Mucosa of gallbladder (tissue), 1 donor: ENCODE measurements at regions not wholly inside any gene's neighbourhood (a gene's known extent, or its start where the extent isn't known, plus 50 kb on each side); places are given as distances from the start of the nearest gene placed in this dataset.
"Not testable (repeated sequence)": the region's sequence is repeated elsewhere in the genome, so short reads cannot be mapped to it uniquely, and the experiment has no call there.

Experiments used
- DNase-seq: peaks from one replicate; pipeline ENCODE4 v3.0.0-alpha.2; 2020; ENCODE audit warnings: low spot score
- donor health status: DM: no; HTN: no; CAD: no.

DNA sequence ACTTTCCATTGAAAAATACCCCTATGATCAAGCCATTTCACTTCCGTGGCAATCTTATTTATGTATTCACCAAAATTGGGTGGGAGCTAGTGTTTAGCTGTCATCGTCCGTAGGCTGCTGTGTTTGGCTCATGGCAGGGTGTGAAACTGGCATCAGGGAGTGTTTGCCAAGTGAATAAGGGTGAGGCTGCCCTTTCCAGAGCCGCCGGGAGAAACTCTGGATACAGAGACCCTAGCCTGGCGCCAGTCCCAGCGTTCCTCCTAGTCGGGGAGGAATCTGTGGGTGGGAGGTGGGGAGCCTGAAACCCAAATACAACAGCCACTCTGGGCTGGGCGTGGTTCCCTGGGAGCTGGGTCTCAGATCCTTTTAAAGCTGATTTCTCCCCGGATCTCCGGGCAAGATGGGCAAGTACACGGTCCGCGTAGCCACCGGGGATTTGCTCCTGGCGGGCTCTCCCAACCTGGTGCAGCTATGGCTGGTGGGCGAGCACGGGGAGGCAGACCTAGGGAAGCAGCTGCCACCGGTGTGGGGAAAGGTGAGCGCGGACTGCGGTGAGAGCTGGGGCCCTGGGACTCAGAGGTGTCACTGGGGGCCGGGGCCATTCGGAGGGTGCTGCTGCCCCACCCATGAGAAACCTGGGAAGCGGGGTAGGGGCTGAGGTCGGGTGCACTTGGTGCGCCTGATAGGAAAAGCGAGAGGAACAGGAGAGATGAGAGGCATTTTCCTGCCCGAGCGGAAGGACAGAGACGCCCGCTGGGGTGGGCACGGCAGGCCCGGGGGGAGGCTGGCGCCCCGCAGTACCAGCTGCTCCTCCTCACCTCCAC, 62.1 kb upstream of the TEKT1 start:
- DNase-seq = no peak

DNA sequence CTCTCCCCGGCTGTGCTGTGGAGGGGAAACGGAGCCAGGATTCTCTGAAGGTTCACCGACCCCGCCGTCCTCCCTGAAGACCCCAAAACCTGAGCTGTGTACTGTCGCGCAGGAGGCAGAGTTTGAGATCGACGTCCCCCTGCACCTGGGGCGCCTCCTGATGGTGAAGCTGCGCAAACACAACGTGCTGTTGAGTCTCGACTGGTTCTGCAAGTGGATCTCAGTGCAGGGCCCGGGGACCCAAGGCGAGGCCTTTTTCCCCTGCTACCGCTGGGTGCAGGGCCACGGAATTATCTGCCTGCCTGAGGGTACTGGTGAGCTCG, 62.6 kb upstream of the TEKT1 start:
- no peak for DNase-seq

DNA sequence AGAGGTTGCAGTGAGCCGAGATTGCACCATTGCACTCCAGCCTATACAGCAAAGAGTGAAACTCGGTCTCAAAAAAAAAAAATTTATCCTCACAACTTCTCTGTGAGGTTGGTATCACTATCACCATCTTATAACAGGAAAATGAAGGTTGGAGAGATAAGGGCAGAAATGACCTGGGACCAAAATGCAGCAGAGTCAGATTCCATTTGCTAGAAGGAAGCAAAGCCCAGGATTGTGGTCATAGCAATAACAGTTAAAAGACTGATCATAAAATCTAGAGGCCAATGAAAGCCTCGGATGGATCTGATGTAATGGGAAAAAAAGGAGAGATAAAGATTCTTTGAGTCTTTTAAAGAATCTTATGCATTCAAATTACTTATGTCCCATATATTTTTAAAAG, 69.6 kb upstream of the TEKT1 start:
- no peak for DNase-seq

DNA sequence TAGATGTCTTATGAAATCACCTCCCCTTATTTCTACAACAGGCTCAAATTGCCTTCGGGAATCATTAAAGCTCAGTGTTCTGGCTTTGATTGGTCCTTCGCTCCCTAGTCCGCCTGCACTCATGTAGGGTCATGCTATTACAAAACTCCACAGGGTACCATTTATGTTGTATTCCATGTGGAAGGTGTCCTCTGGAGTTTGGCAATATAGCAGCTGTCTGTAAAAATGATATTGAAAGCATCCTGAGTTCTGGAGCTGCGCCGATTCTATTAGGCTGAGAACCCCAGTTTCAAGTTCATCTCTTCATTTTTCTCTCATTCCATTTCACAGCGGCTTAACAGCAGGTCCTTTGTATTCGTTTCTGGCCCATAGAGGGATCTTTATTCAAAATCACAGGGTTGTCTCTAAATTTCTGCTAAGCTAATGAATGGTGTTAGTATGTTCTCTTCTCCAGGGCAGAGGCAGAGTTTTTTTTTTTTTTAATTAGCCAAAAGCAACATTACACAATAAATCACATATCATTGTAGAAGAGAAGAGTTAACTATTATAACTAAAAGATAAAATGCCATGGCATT, 71.9 kb upstream of the TEKT1 start:
- DNase-seq = no peak

DNA sequence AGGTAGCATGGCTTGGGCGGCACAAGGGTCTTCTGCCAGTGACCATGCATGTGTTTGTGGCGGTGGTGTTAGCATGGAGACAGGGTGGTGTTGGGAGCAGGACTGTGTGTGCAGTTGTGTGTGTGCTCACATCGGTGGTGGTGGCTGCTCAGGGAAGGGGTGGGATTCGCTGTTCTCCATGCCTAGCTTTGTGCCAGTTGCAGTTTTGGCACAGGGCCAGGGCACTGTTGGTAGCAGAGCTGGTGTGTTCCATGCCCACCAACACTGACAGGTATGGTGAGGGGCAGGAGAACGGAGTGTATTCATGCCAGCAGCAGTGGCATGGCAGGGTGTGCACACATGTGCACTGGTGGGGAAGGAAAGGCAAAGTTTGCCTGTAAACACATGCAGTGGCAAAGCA, 77.3 kb upstream of the TEKT1 start:
- DNase-seq = no peak

DNA sequence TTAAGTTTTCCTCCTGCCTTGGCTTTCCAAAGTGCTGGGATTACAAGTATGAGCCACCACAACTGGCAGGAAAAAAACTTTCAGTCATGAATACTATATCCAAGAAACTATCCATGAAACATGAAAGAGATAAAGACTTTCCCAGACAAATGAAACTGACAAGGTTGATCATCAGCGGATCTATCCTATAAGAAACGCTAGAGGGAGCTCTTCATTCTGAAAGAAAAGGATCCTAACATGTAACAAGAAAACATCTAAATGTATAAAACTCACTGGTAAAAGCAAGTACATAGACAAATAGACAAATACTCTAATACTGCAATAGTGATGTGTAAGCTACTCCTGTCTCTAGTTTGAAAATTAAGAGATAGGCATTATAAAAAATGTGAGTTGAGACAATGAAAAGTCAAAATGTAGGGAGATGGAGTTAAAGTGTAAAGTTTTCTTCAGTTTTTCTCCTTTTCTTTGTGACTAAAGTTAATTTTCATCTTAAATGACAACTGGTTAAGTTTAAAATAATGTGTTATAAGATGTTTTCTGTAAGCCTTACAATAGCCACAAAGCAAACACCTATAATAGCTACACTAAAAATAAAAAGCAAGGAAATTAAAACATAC, 79.6 kb upstream of the TEKT1 start:
- DNase-seq = no peak

DNA sequence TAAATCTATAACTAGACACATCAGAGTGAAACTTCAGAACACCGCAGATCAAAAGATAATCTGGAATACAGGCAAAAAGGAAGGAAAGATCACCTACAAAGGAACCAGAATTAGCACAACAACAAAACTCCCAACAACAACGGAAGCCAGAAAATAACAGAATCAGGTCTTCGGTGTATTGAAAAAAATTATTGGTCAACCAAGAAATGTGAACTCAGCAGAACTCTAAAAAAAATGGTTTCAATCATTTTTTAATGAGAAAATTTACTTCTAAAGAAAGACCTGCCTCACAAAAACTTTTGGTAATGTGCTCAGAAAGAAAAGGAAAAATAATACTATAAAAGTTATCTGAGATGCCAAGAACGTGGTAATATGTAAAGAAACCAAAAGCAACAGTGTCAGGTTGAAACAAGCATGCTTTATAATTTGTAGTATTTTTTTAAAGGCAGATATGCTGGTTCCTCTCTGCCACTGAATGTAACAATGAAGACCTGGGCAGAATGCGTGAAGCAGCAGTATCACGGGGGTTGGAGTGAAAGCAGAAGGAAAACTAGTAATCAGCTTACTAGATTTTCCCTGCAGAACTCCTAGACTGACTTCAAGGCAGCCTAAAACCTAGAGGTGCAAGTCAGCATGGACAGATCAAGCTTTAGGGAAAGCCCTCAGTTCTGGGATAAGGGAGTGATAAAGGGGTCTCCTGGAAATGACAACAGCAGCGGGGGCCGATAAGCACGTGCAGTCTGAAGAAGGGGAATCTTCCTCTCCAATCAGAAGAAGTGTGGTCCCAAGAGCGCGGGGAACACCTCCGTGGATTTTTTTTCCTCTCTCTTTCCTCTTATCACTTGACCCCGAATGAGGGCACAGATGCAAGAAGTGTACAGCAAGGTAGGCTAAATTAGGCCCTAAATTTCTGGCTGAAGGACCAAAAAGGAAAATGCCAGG, 80.9 kb upstream of the TEKT1 start:
- no peak for DNase-seq

DNA sequence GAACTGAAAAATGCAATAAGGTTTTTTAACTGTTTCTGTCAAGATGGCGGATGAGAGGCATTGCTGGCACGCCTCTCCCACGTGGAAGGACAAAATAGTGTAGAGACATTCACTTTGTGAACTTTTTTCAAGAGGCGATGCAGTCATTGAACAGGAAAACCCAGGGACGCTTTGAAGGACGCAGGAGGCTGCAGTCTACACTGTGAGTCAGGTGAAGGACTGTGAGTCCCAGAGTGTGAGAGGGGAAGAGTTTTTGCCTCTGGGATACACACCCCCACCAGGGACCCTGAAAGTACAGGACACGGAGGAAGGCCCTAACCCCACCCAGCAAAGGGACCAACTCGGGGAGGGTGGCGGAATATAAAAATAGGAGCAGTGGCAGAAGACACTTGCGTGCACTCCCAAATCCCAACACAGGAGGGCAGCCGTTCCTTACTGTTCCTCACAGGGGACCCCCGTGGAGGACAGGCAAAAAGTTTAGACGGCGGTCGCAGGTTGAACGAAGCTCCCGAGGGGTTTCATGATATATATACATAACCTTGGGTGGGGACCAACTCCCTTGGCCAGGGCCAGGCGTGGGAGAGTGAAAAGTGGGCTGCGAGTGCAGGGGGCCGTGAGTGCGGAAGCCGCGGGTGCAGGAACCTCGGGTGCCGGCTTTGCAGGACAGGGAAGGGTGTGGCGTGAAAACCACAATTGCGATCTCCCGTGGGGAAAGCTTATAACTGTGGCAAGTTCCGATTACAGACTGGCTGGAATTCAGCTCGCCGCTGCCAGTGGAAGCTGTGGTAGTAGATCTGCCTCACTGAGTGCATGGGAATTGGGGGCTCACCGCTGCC, 82.0 kb upstream of the ALOX12 start:
- DNase-seq = peak; percentile 64

DNA sequence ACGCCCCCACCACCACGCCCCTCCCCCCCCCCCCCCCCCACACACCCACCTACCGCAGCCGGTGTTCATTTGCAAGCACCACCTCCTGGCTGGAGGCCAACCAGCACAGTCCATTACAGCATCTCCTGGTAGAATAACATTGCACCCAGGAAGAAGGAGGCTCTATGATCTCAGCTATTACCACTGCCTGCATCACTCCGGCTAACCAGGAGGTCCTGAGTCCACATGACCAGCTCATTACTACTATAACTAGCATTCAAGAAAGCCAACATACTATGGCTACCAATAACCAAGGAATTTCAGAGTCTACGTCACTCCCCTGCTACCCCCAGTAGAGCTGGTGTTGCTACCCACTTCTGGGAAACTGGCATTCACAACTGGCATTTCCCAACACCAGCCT, 81.1 kb upstream of the ALOX12 start:
- DNase-seq = no peak

DNA sequence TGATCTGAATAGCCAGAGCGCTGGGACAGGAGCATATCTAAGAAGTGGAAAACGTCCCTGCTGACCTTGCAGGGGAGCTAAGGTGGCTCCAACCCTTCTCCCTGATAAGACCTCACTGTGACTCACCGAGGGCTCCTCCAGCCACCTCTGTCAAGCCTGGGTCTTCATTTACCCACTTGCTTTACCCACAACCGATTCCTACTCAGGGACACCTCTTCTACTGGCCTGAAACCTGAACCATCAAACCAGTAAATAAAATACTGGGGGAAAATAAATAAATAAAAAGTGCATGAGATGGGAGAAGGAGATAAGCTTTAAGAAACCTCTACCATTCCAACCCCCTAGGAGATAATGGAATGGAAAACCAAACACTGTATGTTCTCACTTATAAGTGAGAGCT, 80.2 kb upstream of the ALOX12 start:
- DNase-seq = no peak

DNA sequence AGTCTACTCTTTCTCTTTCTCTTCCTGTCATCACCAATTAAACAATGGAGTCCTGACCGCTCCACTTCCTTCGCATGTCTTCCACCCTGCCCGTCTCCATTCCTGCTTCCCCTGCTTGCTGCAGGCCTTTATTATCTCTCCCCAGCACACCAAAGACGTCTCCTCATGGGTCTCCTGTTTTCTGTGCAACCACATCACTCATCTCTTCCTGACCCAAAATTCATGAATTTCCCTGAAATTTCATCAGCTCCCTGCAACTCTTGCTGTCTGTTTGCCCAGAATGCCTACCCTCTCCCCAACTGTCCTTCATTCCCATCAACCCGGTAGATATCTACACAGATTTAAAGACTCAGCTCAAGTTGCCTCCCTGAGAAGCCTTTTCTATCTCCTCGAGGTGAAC, 76.7 kb upstream of the ALOX12 start:
- no peak for DNase-seq

DNA sequence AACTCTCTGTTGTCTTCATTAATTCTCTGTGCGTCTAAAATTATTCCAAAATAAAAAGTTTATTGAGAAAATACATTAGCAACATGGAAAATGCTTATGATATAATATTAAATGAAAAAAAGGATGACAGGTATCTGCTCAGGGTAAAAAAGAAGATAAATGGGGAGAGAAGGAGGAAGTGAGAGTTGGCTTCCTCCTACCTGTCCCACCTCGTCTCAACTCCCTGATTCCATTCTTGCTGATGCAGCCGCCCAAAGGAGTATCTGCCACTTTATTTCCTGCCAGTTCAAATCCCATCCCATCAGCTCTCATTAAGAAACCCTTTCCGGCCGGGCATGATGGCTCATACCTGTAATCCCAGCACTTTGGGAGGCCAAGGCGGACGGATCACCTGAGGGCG, 72.5 kb upstream of the ALOX12 start:
- no peak for DNase-seq

DNA sequence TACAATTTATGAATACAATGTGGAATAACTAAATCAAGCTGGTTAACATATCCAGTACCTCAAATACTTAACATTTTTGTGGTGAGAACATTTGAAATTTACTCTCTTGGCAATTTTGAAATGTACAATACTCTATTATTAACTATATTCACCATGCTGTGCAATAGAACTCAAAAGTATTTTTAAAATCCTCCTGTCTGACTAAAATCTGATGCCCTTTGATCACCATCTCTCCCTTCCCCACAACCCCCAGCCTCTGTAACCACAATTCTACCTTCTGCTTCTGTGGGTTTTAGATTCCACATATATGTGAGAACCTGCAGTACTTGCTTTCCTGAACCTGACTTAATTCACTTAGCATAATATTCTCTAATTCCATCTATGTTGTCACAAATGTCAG, 71.6 kb upstream of the ALOX12 start:
- DNase-seq = no peak

DNA sequence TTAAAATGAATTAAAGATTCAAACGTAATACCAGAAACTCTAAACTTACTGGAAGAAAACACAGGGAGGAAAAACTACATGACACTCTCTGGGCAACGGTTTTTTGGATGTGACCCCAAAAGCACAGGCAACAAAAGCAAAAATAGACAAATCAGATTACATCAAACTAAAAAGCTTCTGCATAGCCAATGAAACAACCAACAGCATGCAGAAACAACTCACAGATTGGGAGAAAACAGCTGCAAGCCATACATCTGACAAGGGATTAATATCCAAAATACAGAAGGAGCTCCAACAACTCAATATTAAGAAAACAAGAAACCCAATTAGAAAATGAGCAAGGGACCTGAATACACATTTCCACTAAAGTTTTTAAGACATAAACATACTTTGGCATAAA, 69.2 kb upstream of the ALOX12 start:
- DNase-seq = no peak

DNA sequence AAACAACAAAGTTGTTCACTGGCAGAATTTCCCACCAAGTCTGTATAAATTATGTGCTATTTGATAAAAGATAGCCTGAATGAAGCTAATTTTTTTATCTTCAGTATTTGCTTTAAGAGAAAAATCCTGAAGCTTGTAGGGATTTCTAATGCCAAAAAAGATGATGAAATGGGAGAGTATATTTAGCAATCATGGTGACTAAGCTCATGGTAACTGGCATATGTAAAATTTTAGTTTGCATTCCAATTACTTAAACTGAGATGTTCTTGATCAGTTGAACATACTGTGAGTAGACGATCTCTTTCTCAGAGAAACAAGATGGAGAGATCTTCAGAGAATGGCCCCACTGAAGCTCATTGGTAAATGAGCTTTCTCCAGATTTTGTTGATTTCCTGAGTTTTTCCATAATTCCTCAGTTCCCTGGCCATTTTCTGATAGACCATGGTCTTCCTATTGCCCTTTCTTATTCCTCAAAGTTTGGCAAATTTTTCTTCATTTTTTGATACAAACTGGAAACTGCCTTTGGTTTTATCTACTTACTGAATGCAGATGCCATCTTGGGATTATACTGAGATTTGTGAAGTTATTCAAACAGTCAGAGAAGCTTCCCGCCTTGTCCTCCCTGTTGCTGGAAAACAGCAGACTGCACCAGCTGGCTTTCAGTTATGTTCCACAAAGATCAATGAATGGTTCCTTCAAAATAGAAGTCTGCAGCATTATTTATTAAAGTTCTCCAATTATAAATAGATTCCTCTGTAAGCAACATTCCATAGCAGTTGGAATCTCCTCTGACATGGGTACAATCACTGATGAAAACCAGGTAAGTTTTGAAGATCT, 68.3 kb upstream of the ALOX12 start:
- no peak for DNase-seq

DNA sequence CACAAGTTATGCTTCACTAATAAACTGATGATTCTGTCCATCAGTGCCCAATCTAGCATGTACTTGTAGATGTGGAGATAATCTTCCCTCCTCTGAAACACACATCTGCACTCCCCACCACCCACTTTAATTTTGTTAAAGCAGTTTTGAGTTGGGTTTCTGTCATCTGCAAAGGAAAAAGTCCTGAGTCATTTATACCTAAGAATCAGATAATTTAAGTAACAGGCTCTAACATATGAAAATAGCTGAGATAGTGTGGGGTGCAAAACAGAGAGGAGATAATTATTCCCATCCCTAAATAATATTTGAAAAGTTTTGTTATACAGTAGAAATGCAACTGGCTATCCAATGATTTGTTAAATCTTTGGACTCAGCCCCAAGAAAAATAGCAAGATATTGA, 67.7 kb upstream of the ALOX12 start:
- no peak for DNase-seq

DNA sequence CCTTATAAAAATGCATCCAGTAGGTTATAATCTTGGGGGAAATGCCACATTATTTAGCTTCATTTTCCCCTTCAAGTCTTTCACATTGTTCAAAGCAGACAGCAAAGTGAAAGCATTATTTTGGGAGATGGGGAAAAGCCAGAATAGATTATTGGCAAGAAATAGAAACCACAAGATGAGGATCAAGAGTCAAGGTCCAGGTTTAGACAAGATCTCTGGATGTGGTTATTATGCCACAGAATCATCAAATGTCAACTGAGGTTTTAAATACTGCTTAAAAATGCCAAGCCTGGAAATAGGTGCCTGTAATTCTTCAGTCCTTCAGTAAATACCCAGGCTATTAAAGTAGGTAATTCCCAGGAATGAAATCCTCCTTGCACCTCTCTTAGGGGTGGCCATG, 65.1 kb upstream of the ALOX12 start:
- no peak for DNase-seq

DNA sequence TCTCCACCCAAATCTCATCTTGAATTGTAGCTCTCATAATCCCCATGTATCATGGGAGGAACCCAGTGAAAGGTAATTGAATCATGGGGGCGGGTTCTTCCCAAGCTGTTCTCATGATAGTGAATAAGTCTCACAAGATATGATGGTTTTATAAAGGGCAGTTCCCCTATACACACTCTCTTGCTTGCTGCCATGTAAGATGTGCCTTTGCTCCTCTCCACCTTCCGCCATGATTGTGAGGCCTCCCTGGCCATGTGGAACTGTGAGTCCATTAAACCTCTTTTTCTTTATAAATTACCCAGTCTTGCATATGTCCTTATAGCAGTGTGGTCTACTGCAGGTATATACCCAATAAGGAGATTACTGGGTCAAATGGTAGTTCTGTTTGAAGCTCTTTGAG, 61.3 kb upstream of the ALOX12 start:
- not testable (repeated sequence) for DNase-seq

DNA sequence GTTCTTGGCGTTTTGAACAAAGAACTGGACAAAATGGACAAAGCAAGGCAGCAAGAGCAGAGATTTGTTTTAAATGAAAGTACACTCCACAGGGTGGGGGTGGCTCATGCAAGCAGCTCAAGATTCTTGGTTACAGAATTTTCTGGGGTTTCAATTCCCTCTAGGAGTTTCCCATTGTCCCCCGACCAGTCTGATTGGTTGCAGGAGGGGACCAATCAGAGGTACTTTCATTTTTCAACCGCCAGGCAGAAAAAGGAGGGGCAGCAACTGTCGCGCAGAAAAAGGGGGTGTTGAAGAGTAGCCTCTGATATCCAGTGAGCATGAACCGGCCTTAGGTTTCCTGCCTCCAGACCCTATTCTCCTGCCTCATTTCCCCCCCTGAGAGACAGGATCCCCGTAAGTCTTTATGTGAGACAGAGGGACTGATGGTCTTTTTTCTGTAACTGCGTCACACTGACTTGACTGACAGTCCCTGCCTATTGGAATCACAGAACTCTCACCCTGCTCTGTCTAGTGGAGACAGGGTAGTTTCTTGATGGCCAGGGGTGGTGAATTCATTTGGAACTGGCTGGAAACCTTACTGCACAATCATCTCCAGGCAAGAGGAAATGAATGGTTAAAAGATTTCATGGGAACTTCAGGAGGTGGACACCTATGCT, 59.4 kb upstream of the ALOX12 start:
- peak; percentile 26 for DNase-seq

DNA sequence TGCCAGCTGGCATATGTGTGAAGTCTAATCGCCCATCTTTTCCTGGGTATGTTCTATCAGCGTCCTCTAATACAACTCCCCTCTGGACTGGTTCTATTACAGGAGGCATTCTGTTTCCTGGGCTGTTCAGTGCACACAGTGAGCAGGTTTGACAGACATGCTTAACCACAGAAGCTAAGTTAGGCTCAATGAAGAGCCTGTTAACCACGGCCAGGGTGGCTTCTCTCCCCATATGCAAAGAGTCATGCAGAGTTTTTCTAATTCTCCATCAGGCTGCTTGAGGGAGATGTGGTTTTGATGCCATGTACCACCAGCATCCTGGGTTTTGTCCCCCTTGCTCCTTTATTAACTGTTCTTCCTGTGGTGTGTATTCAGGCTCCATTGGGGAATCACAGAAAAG, 57.2 kb upstream of the ALOX12 start:
- DNase-seq = no peak
